Neuronal stem cell (in vitro differentiated cells): ENCODE measurements at regions not wholly inside any gene's neighbourhood (a gene's known extent, or its start where the extent isn't known, plus 50 kb on each side); places are given as distances from the start of the nearest gene placed in this dataset.
A peak's percentile ranks its signal among the peaks of the same experiment; 100 is the strongest.

Source experiments
- DNase-seq: peaks from one replicate; pipeline ENCODE4 v3.0.0-alpha.2; 2013; ENCODE audit warnings: low spot score
- H2AFZ ChIP-seq: one replicate; pipeline ENCODE4 v1.6.1; 2013; ENCODE audit warnings: mild to moderate bottlenecking, low read length, inconsistent platforms
- H2AK5ac ChIP-seq: 2 replicates; pipeline ENCODE4 v1.6.1; 2013; ENCODE audit warnings: low read depth, mild to moderate bottlenecking, inconsistent platforms, low read length, moderate library complexity, mixed read lengths
- H2BK120ac ChIP-seq: 2 replicates; pipeline ENCODE4 v1.6.1; 2013; ENCODE audit warnings: low read depth, mild to moderate bottlenecking, inconsistent platforms, low read length, moderate library complexity, mixed read lengths
- H2BK12ac ChIP-seq: one replicate; pipeline ENCODE4 v1.6.1; 2013; ENCODE audit warnings: low read length, inconsistent platforms
- H2BK15ac ChIP-seq: 2 replicates; pipeline ENCODE4 v1.6.1; 2013; ENCODE audit warnings: mild to moderate bottlenecking, low read length, inconsistent platforms, mixed read lengths
- H2BK5ac ChIP-seq: one replicate; pipeline ENCODE4 v1.6.1; 2013; ENCODE audit warnings: inconsistent platforms, mild to moderate bottlenecking, low read length, moderate library complexity
- H3K14ac ChIP-seq: one replicate; pipeline ENCODE4 v1.6.1; 2013; ENCODE audit warnings: low read length, inconsistent platforms
- H3K18ac ChIP-seq: 2 replicates; pipeline ENCODE4 v1.6.1; 2013; ENCODE audit warnings: low read length, inconsistent platforms
- H3K23ac ChIP-seq: 2 replicates; pipeline ENCODE4 v1.6.1; 2013; ENCODE audit warnings: low read depth, mild to moderate bottlenecking, mixed read lengths, low read length, inconsistent platforms; ENCODE audit not compliant: poor library complexity
- H3K27ac ChIP-seq: replicated peaks from 3 replicates; pipeline ENCODE4 v1.5.1; 2013; ENCODE audit warnings: low read length, inconsistent platforms
- H3K27me3 ChIP-seq, 3 experiments: 2 replicates each; pipeline ENCODE4 v1.6.1; 2013; ENCODE audit warnings: low read length in 3 of 3, mild to moderate bottlenecking in 2 of 3, inconsistent platforms in 1 of 3, low read depth in 1 of 3, mixed read lengths in 1 of 3, moderate library complexity in 1 of 3; ENCODE audit not compliant: control insufficient read depth in 3 of 3, insufficient read depth in 3 of 3
- H3K36me3 ChIP-seq, 2 donors: replicated peaks in 1 of 2; 2 replicates each; pipeline ENCODE4 v1.6.1; 2013; ENCODE audit warnings: low read length in 2 of 2; ENCODE audit not compliant: control insufficient read depth in 2 of 2, insufficient read depth in 2 of 2
- H3K4ac ChIP-seq: 2 replicates; pipeline ENCODE4 v1.6.1; 2013; ENCODE audit warnings: inconsistent platforms, mild to moderate bottlenecking, low read length, moderate library complexity
- H3K4me1 ChIP-seq, 2 donors: 1 replicate in 1 of 2; 2 replicates in 1 of 2; pipeline ENCODE4 v1.6.1; 2013; ENCODE audit warnings: low read length in 2 of 2, low read depth in 1 of 2; ENCODE audit not compliant: control insufficient read depth in 2 of 2, insufficient read depth in 1 of 2
- H3K4me2 ChIP-seq: one replicate; pipeline ENCODE4 v1.6.1; 2013; ENCODE audit warnings: mild to moderate bottlenecking, low read length, inconsistent platforms; ENCODE audit not compliant: insufficient read depth, poor library complexity, severe bottlenecking
- H3K4me3 ChIP-seq, 2 donors: 2 replicates each; pipeline ENCODE4 v1.5.1; 2013; ENCODE audit warnings: low read length in 2 of 2, mild to moderate bottlenecking in 2 of 2, inconsistent platforms in 1 of 2, moderate library complexity in 1 of 2
- H3K79me1 ChIP-seq: one replicate; pipeline ENCODE4 v1.6.1; 2013; ENCODE audit warnings: low read depth, mild to moderate bottlenecking, inconsistent platforms, low read length, moderate library complexity
- H3K9ac ChIP-seq: one replicate; pipeline ENCODE4 v1.6.1; 2013; ENCODE audit warnings: mild to moderate bottlenecking, low read depth, low read length, inconsistent platforms; ENCODE audit not compliant: poor library complexity
- H3K9me3 ChIP-seq, 2 donors: replicated peaks in 1 of 2; 2 replicates each; pipeline versions ENCODE3 to v1.6.1; 2013; ENCODE audit warnings: low read length in 2 of 2, mild to moderate bottlenecking in 2 of 2, inconsistent platforms in 1 of 2, low read depth in 1 of 2, mixed read lengths in 1 of 2, moderate library complexity in 1 of 2; ENCODE audit not compliant: control insufficient read depth in 2 of 2, insufficient read depth in 1 of 2
- H4K8ac ChIP-seq: one replicate; pipeline ENCODE4 v1.6.1; 2013; ENCODE audit warnings: low read depth, mild to moderate bottlenecking, inconsistent platforms, low read length, moderate library complexity
- H4K91ac ChIP-seq: one replicate; pipeline ENCODE4 v1.6.1; 2013; ENCODE audit warnings: low read length, low read depth, mild to moderate bottlenecking, inconsistent platforms; ENCODE audit not compliant: poor library complexity
- WGBS, 2 donors: extraction: QIAGEN DNeasy Blood & Tissue Kit; methylation state at CpG; one replicate each; pipeline ENCODE4 v1.1.7; 2013; ENCODE audit warnings: missing lambda C conversion rate in 2 of 2, mixed read lengths in 1 of 2; ENCODE audit not compliant: insufficient read length in 2 of 2, insufficient replicate concordance in 1 of 2; ENCODE audit errors: extremely low coverage in 2 of 2; 5-methylcytosine and 5-hydroxymethylcytosine counted together

DNA sequence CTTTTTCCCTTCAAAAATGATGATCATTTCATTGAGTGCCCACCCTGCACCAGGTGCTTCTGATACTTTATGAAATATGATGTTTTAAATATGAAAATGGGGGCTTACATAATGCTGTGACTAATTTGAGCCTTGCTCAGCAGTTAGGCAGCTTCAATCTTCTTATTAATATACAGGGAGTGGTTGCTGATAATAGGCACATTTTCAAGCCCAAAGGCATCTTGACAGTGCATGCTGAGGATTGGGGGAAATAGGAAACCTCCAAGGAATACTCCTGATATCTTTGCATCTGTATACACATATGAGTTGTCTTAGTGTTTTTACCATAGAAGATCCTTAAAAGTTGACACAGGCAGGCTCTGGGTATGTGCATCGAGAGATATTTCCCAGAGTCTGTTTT lies 262.3 kb upstream of the SASH1 start:
- Histone ChIP-seq H3K18ac (no peak overlapping the region), H3K4me3 (no peak overlapping the region), H3K79me1 (no peaks in the 10 kb centered on the region), H3K36me3 (no peaks in the 10 kb centered on the region), H2BK12ac (no peak overlapping the region), H3K14ac (no peak overlapping the region), H2AFZ (no peak overlapping the region), H3K9me3 (no peaks in the 10 kb centered on the region), H3K27me3 (no peaks in the 10 kb centered on the region), H3K23ac (no peak overlapping the region), H3K27ac (no peak overlapping the region), H4K8ac (no peak overlapping the region), H2BK5ac (no peak overlapping the region), H4K91ac (no peak overlapping the region), H2BK120ac (no peak overlapping the region), H3K4ac (no peak overlapping the region), H3K4me1 (peaks cover 0 to 12% of the 10 kb centered on the region in 2 donors), H3K9ac (no peak overlapping the region), H2BK15ac (no peak overlapping the region), H2AK5ac (no peak overlapping the region), H3K4me2 (no peak overlapping the region)
- no peak for DNase-seq
- WGBS, 2 donors: no CpG with 5 or more reads among the region's 1 CpG

GRCh38 chr6:148081076-148081475 lies 261.6 kb upstream of the SASH1 start:
- H3K4ac ChIP-seq: no peak overlapping the region
- no CpG with 5 or more reads among the region's 7 CpGs for WGBS, 2 donors
- no peak overlapping the region for H2AFZ ChIP-seq
- no peak overlapping the region for H4K8ac ChIP-seq
- no peak overlapping the region for H3K9ac ChIP-seq
- H2BK12ac ChIP-seq: no peak overlapping the region
- no peak overlapping the region for H2BK120ac ChIP-seq
- H3K4me3 ChIP-seq: no peak overlapping the region
- H3K27me3 ChIP-seq: no peaks in the 10 kb centered on the region
- no peak for DNase-seq
- no peaks in the 10 kb centered on the region for H3K9me3 ChIP-seq
- no peak overlapping the region for H2BK5ac ChIP-seq
- H3K14ac ChIP-seq: no peak overlapping the region
- no peak overlapping the region for H2AK5ac ChIP-seq
- H2BK15ac ChIP-seq: no peak overlapping the region
- H3K18ac ChIP-seq: no peak overlapping the region
- no peaks in the 10 kb centered on the region for H3K36me3 ChIP-seq
- H3K4me2 ChIP-seq: no peak overlapping the region
- no peak overlapping the region for H3K27ac ChIP-seq
- H3K79me1 ChIP-seq: no peaks in the 10 kb centered on the region
- H3K4me1 ChIP-seq: peaks cover 0 to 12% of the 10 kb centered on the region in 2 donors
- H3K23ac ChIP-seq: no peak overlapping the region
- H4K91ac ChIP-seq: no peak overlapping the region

DNA sequence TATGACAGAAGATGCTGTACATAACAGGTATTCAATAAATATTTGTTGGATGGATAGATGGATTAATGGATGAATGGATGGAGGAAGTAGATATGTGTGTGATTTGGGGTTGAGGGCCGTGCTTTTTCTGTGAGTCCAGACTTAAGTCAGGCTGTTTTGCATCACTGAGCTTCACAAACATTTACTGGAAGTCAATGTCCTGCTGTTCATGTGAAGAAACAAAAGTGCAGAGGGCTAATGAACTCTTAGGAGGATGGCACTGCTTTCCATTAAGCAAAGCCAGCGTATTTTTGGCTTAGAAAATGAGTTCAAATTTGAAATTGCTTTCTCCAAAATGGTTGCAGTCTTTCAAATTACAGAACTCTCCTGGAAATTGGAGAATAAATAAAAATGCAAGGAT lies 260.6 kb upstream of the SASH1 start:
- H2AK5ac ChIP-seq: no peak overlapping the region
- no peaks in the 10 kb centered on the region for H3K9me3 ChIP-seq
- H3K36me3 ChIP-seq: no peaks in the 10 kb centered on the region
- WGBS, 2 donors: no CpG with 5 or more reads among the region's 2 CpGs
- no peak for DNase-seq
- no peak overlapping the region for H2BK5ac ChIP-seq
- no peak overlapping the region for H2BK15ac ChIP-seq
- H4K91ac ChIP-seq: no peak overlapping the region
- H3K9ac ChIP-seq: no peak overlapping the region
- H3K4me2 ChIP-seq: no peak overlapping the region
- H2BK120ac ChIP-seq: no peak overlapping the region
- H2BK12ac ChIP-seq: no peak overlapping the region
- no peaks in the 10 kb centered on the region for H3K79me1 ChIP-seq
- no peaks in the 10 kb centered on the region for H3K27me3 ChIP-seq
- no peak overlapping the region for H3K27ac ChIP-seq
- H2AFZ ChIP-seq: peak overlapping the region; percentile 62
- no peak overlapping the region for H3K23ac ChIP-seq
- H4K8ac ChIP-seq: no peak overlapping the region
- no peak overlapping the region for H3K18ac ChIP-seq
- no peak overlapping the region for H3K4me3 ChIP-seq
- no peak overlapping the region for H3K4ac ChIP-seq
- H3K4me1 ChIP-seq: peaks cover 0 to 12% of the 10 kb centered on the region in 2 donors
- no peak overlapping the region for H3K14ac ChIP-seq

DNA sequence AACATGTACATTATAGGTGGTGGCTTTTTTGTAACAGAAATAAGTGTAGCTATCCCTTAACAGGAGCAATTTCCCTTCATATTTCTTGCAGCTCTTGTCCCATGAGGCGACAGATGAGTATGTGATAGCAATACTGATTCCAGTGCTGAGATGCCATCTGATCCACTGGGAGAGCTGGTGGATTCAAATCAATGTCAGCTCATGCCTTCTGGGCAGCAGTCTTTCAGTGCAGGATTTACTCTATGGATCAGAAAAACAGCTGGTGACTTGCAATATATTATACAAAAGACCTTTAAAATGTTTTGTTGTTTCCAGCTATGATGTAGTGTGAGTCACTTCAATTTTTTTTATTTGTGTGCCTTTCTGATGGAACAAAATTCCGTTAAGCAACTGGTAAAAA lies 259.9 kb upstream of the SASH1 start:
- Histone ChIP-seq H3K36me3 (no peaks in the 10 kb centered on the region), H3K27ac (no peak overlapping the region), H3K4ac (no peak overlapping the region), H3K9ac (no peak overlapping the region), H3K18ac (no peak overlapping the region), H2BK5ac (no peak overlapping the region), H3K27me3 (no peaks in the 10 kb centered on the region), H4K8ac (no peak overlapping the region), H2AK5ac (no peak overlapping the region), H2BK12ac (no peak overlapping the region), H3K4me3 (no peak overlapping the region), H3K14ac (no peak overlapping the region), H3K4me2 (no peak overlapping the region), H3K9me3 (no peaks in the 10 kb centered on the region), H2AFZ (peak overlapping the region; percentile 62), H3K23ac (no peak overlapping the region), H2BK120ac (no peak overlapping the region), H2BK15ac (no peak overlapping the region), H4K91ac (no peak overlapping the region), H3K79me1 (no peaks in the 10 kb centered on the region), H3K4me1 (peaks cover 0 to 12% of the 10 kb centered on the region in 2 donors)
- WGBS, 2 donors: no CpG with 5 or more reads among the region's 2 CpGs
- no peak for DNase-seq
